Hepatocyte (in vitro differentiated cells): ENCODE measurements at regions not wholly inside any gene's neighbourhood (a gene's known extent, or its start where the extent isn't known, plus 50 kb on each side); places are given as distances from the start of the nearest gene placed in this dataset.

Source experiments
- EZH2phosphoT487 ChIP-seq: fragments of 200-600 bp; sonication (generic); IDR thresholded peaks from one replicate; pipeline ENCODE4 v1.6.1; 2018; ENCODE audit warnings: antibody characterized with exemption, mild to moderate bottlenecking, low read depth, moderate library complexity; ENCODE audit not compliant: unreplicated experiment, severe bottlenecking
- TF ChIP-seq, protein P1 (sequence below): fragments of 200-600 bp; sonication (generic); IDR thresholded peaks from 2 replicates; pipeline ENCODE4 v1.5.1; 2016; ENCODE audit warnings: antibody characterized with exemption, mild to moderate bottlenecking; ENCODE audit not compliant: poor library complexity

DNA sequence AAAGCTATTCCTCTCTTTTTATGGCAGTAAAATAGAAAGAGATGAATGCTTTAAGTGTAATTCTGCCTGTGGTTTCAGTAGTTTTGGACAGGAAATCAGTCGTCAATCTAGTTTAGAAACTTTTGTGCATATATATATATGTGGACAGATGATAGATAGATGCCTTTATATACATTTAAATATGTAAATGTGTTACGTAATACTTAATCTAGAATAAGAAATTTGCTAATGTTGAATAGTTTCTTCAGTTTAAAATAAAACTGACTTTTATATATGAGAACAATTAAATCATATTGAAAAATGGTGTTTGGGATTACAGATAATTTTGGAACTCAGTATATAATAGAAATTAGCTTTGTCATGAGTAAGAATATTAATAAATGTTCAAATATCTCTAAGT is 1165.7 kb upstream of the NCAM2 start:
- TF ChIP-seq, protein P1, sequence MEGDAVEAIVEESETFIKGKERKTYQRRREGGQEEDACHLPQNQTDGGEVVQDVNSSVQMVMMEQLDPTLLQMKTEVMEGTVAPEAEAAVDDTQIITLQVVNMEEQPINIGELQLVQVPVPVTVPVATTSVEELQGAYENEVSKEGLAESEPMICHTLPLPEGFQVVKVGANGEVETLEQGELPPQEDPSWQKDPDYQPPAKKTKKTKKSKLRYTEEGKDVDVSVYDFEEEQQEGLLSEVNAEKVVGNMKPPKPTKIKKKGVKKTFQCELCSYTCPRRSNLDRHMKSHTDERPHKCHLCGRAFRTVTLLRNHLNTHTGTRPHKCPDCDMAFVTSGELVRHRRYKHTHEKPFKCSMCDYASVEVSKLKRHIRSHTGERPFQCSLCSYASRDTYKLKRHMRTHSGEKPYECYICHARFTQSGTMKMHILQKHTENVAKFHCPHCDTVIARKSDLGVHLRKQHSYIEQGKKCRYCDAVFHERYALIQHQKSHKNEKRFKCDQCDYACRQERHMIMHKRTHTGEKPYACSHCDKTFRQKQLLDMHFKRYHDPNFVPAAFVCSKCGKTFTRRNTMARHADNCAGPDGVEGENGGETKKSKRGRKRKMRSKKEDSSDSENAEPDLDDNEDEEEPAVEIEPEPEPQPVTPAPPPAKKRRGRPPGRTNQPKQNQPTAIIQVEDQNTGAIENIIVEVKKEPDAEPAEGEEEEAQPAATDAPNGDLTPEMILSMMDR, result no peak
- no peak for TF ChIP-seq EZH2phosphoT487
